Left renal pelvis (tissue), 4 donors: ENCODE measurements at regions not wholly inside any gene's neighbourhood (a gene's known extent, or its start where the extent isn't known, plus 50 kb on each side); places are given as distances from the start of the nearest gene placed in this dataset.

Experiments used
- DNase-seq, 4 donors: peaks; one replicate each; pipeline ENCODE4 v3.0.0-alpha.2; 2013; ENCODE audit warnings: low read depth in 4 of 4, low spot score in 3 of 4

GRCh38 chr17:65407017-65407416 lies 154.4 kb downstream of the AXIN2 start:
- DNase-seq: no peak

- no peak for DNase-seq
These were observed 154.9 kb downstream of the AXIN2 start for GRCh38 chr17:65406552-65406951.

- no peak for DNase-seq
These were observed 155.9 kb downstream of the AXIN2 start for GRCh38 chr17:65405563-65405962.

- DNase-seq: no peak
These were observed 156.7 kb downstream of the AXIN2 start for GRCh38 chr17:65404761-65405160.

- no peak for DNase-seq
These were observed 157.8 kb downstream of the AXIN2 start for GRCh38 chr17:65403626-65404025.

- no peak for DNase-seq
These were observed 158.6 kb downstream of the AXIN2 start for GRCh38 chr17:65402513-65403496.

GRCh38 chr17:65401561-65401960 lies 159.9 kb downstream of the AXIN2 start:
- DNase-seq: no peak

GRCh38 chr17:65400701-65401100 lies 160.7 kb downstream of the AXIN2 start:
- DNase-seq: no peak

- no peak for DNase-seq
These were observed 163.2 kb downstream of the AXIN2 start for GRCh38 chr17:65398040-65398787.

GRCh38 chr17:65395924-65396323 lies 165.5 kb downstream of the AXIN2 start:
- DNase-seq: no peak

GRCh38 chr17:65394811-65395472 lies 166.5 kb downstream of the AXIN2 start:
- no peak for DNase-seq

- no peak for DNase-seq
These were observed 167.9 kb downstream of the AXIN2 start for GRCh38 chr17:65393514-65393913.

GRCh38 chr17:65389949-65390348 lies 171.5 kb downstream of the AXIN2 start:
- DNase-seq: no peak

GRCh38 chr17:65389426-65389825 lies 172.0 kb downstream of the AXIN2 start:
- no peak for DNase-seq

- no peak for DNase-seq
These were observed 172.5 kb downstream of the AXIN2 start for GRCh38 chr17:65388911-65389310.

GRCh38 chr17:65387322-65387721 lies 174.1 kb downstream of the AXIN2 start:
- no peak for DNase-seq

- DNase-seq: no peak
These were observed 175.7 kb downstream of the AXIN2 start for GRCh38 chr17:65385726-65386125.

GRCh38 chr17:65385071-65385470 lies 176.4 kb downstream of the AXIN2 start:
- no peak for DNase-seq

- DNase-seq: no peak
These were observed 180.3 kb downstream of the AXIN2 start for GRCh38 chr17:65381152-65381551.

- DNase-seq: no peak
These were observed 186.5 kb downstream of the AXIN2 start for GRCh38 chr17:65374966-65375365.

GRCh38 chr17:65371702-65372101 lies 189.7 kb downstream of the AXIN2 start:
- no peak for DNase-seq
